CD4-positive, alpha-beta T cell (primary cell): ENCODE measurements at regions not wholly inside any gene's neighbourhood (a gene's known extent, or its start where the extent isn't known, plus 50 kb on each side); places are given as distances from the start of the nearest gene placed in this dataset.

Experiments
- ATAC-seq: fragments of 200-7000 bp; cut with Tn5 transposase; one replicate; pipeline ENCODE4 v1.10.0; 2022; ENCODE audit warnings: mild to moderate bottlenecking; ENCODE audit not compliant: poor library complexity
- CTCF ChIA-PET: fragments of 350-600 bp; sonication (Branson Sonifier 250); formaldehyde crosslinking; loops from one replicate; lab custom pipeline; 2021; ENCODE audit warnings: antibody characterized with exemption, inconsistent platforms; lab: Charles Lee
- POLR2A ChIA-PET: fragments of 350-600 bp; sonication (Branson Sonifier 250); formaldehyde crosslinking; loops from one replicate; lab custom pipeline; 2021; ENCODE audit warnings: antibody characterized with exemption, inconsistent platforms; lab: Charles Lee
- DNase-seq, 14 experiments: peaks; one replicate each; pipeline ENCODE4 v3.0.0-alpha.2; 2013 to 2020; ENCODE audit warnings: mixed read lengths in 2 of 14
- H3K27ac ChIP-seq, 2 donors: one replicate each; pipeline versions ENCODE4 v1.5.1 to v1.7.0; 2013; ENCODE audit warnings: low read length in 2 of 2, low read depth in 1 of 2, mild to moderate bottlenecking in 1 of 2
- H3K27me3 ChIP-seq, 2 experiments: 1 replicate in 1 of 2; 2 replicates in 1 of 2; pipeline versions ENCODE4 v1.6.1 to v1.7.0; 2013; ENCODE audit warnings: low read length in 2 of 2, control low read depth in 1 of 2, mild to moderate bottlenecking in 1 of 2, moderate library complexity in 1 of 2; ENCODE audit not compliant: insufficient read depth in 2 of 2, control insufficient read depth in 1 of 2
- H3K36me3 ChIP-seq: one replicate; pipeline ENCODE4 v1.6.1; 2013; ENCODE audit warnings: low read length, control low read depth; ENCODE audit not compliant: insufficient read depth
- H3K4me1 ChIP-seq: one replicate; pipeline ENCODE4 v1.6.1; 2013; ENCODE audit warnings: low read length, control low read depth; ENCODE audit not compliant: insufficient read depth
- H3K4me3 ChIP-seq: one replicate; pipeline ENCODE4 v1.5.1; 2013; ENCODE audit warnings: mild to moderate bottlenecking, low read length, moderate library complexity
- H3K9me3 ChIP-seq, 2 experiments: 1 replicate in 1 of 2; 2 replicates in 1 of 2; pipeline versions ENCODE4 v1.6.1 to v1.7.0; 2013; ENCODE audit warnings: low read length in 2 of 2, mild to moderate bottlenecking in 2 of 2, control low read depth in 1 of 2, moderate library complexity in 1 of 2; ENCODE audit not compliant: control insufficient read depth in 1 of 2, insufficient read depth in 1 of 2
- H3K27ac Mint-ChIP-seq: one replicate; pipeline ENCODE4 v1.8.0; 2020; ENCODE audit warnings: mixed read lengths
- H3K27me3 Mint-ChIP-seq: one replicate; pipeline ENCODE4 v1.8.0; 2021; ENCODE audit warnings: mixed read lengths
- H3K36me3 Mint-ChIP-seq: one replicate; pipeline ENCODE4 v1.8.0; 2021; ENCODE audit warnings: low read depth, mixed read lengths
- H3K4me1 Mint-ChIP-seq: one replicate; pipeline ENCODE4 v1.8.0; 2021; ENCODE audit warnings: low read depth, mixed read lengths
- H3K4me3 Mint-ChIP-seq: one replicate; pipeline ENCODE4 v1.8.0; 2020; ENCODE audit warnings: mild to moderate bottlenecking, mixed read lengths
- H3K9me3 Mint-ChIP-seq: one replicate; pipeline ENCODE4 v1.8.0; 2020; ENCODE audit warnings: mixed read lengths
- CTCF ChIP-seq: fragments of 200-600 bp; IDR thresholded peaks from one replicate; pipeline ENCODE4 v1.8.0; 2022; ENCODE audit warnings: antibody characterized with exemption, mild to moderate bottlenecking
- intact Hi-C, 2 experiments: fragments of 100-400 bp; cut with DNase I in 1 of 2; cut with micrococcal nuclease in 1 of 2; formaldehyde crosslinking; loops; one replicate each; pipeline versions ENCODE4 v1.15.1 to v1.9.0; 2023 to 2025; cut with DNase I, micrococcal nuclease

- Histone ChIP-seq H3K4me3 (no peak overlapping the region), H3K4me1 (no peaks in the 10 kb centered on the region), H3K27me3 (no peaks in the 10 kb centered on the region), H3K9me3 (no peaks in the 10 kb centered on the region), H3K36me3 (no peaks in the 10 kb centered on the region), H3K27ac (no peak overlapping the region)
- peaks cover 12% of the 10 kb centered on the region for H3K9me3 Mint-ChIP-seq
- ATAC-seq: no peak
- CTCF ChIA-PET: no interaction called here
- H3K27me3 Mint-ChIP-seq: no peaks in the 10 kb centered on the region
- POLR2A ChIA-PET: no interaction called here
- no peak overlapping the region for H3K27ac Mint-ChIP-seq
- DNase-seq: no peak
- H3K4me3 Mint-ChIP-seq: no peak overlapping the region
- TF ChIP-seq CTCF: no peak
- H3K36me3 Mint-ChIP-seq: no peaks in the 10 kb centered on the region
- no peaks in the 10 kb centered on the region for H3K4me1 Mint-ChIP-seq
- intact Hi-C loops: no loop called here
Measured at GRCh38 chr1:191579019-191579418, 579.2 kb upstream of the RGS18 start.

GRCh38 chr1:191582169-191582568, 576.1 kb upstream of the RGS18 start:
- no peak overlapping the region for H3K4me3 Mint-ChIP-seq
- ChIA-PET POLR2A (no interaction called here), CTCF (no interaction called here)
- H3K27me3 Mint-ChIP-seq: no peaks in the 10 kb centered on the region
- H3K27ac Mint-ChIP-seq: no peak overlapping the region
- H3K9me3 Mint-ChIP-seq: peaks cover 16% of the 10 kb centered on the region
- Histone ChIP-seq H3K27me3 (no peaks in the 10 kb centered on the region), H3K4me3 (no peak overlapping the region), H3K9me3 (no peaks in the 10 kb centered on the region), H3K27ac (no peak overlapping the region), H3K36me3 (no peaks in the 10 kb centered on the region), H3K4me1 (no peaks in the 10 kb centered on the region)
- ATAC-seq (no peak), DNase-seq (no peak)
- no peak for TF ChIP-seq CTCF
- H3K4me1 Mint-ChIP-seq: no peaks in the 10 kb centered on the region
- no peaks in the 10 kb centered on the region for H3K36me3 Mint-ChIP-seq
- intact Hi-C loops: no loop called here

GRCh38 chr1:191585095-191585494, 573.2 kb upstream of the RGS18 start:
- Histone ChIP-seq H3K4me3 (no peak overlapping the region), H3K4me1 (no peaks in the 10 kb centered on the region), H3K9me3 (no peaks in the 10 kb centered on the region), H3K27ac (no peak overlapping the region), H3K36me3 (no peaks in the 10 kb centered on the region), H3K27me3 (no peaks in the 10 kb centered on the region)
- Mint-ChIP-seq H3K27ac (no peak overlapping the region), H3K4me3 (no peak overlapping the region), H3K4me1 (no peaks in the 10 kb centered on the region), H3K9me3 (peaks cover 10% of the 10 kb centered on the region), H3K27me3 (no peaks in the 10 kb centered on the region), H3K36me3 (no peaks in the 10 kb centered on the region)
- intact Hi-C loops: no loop called here
- DNase-seq: no peak
- ChIA-PET POLR2A (no interaction called here), CTCF (no interaction called here)
- ATAC-seq: no peak
- TF ChIP-seq CTCF: no peak
